SK-N-SH (cell line): ENCODE measurements at regions not wholly inside any gene's neighbourhood (a gene's known extent, or its start where the extent isn't known, plus 50 kb on each side); places are given as distances from the start of the nearest gene placed in this dataset.

Experiments
- CTCF ChIA-PET: fragments of 300-600, 350-600 bp; formaldehyde crosslinking; extraction: SDS; loops from one replicate; lab custom pipeline; 2021; lab: Yijun Ruan, JAX
- POLR2A ChIA-PET: fragments of 350-600 bp; sonication (Branson Sonifier 250); formaldehyde crosslinking; extraction: SDS; loops from one replicate; lab custom pipeline; 2020; ENCODE audit warnings: antibody characterized with exemption, inconsistent platforms; lab: Yijun Ruan, JAX
- DNase-seq: peaks from one replicate; pipeline ENCODE4 v3.0.0; 2012
- H2AFZ ChIP-seq: fragments of 200-600 bp; sonication (generic); 2 replicates; pipeline ENCODE4 v1.8.1; 2016; ENCODE audit warnings: antibody characterized with exemption, mild to moderate bottlenecking, low read depth
- H3F3A ChIP-seq: fragments of 200-600 bp; sonication (generic); replicated peaks from 2 replicates; pipeline ENCODE3; 2016; ENCODE audit warnings: antibody characterized with exemption, mild to moderate bottlenecking; ENCODE audit not compliant: insufficient read depth
- H3K27ac ChIP-seq, 2 experiments: fragments of 200-500 bp in 1 of 2; fragments of 200-600 bp in 1 of 2; sonication (Bioruptor generic) in 1 of 2; sonication (generic), shearing (Covaris generic) in 1 of 2; 2 replicates each; pipeline versions ENCODE4 v1.5.1 to v1.6.1; 2014 to 2016; ENCODE audit warnings: low read depth in 2 of 2, inconsistent platforms in 1 of 2, low read length in 1 of 2, mild to moderate bottlenecking in 1 of 2, mixed read lengths in 1 of 2
- H3K27me3 ChIP-seq: fragments of 200-600 bp; sonication (generic), shearing (Covaris generic); 2 replicates; pipeline ENCODE4 v1.6.1; 2016; ENCODE audit warnings: mixed run types; ENCODE audit not compliant: insufficient read depth
- H3K36me3 ChIP-seq, 2 experiments: fragments of 200-500 bp in 1 of 2; fragments of 200-600 bp in 1 of 2; sonication (Bioruptor generic) in 1 of 2; sonication (generic) in 1 of 2; replicated peaks in 1 of 2; 2 replicates each; pipeline versions ENCODE3 to v1.5.1; 2014 to 2016; ENCODE audit warnings: low read length in 1 of 2, mild to moderate bottlenecking in 1 of 2; ENCODE audit not compliant: insufficient read depth in 2 of 2, control insufficient read depth in 1 of 2
- H3K4me1 ChIP-seq, 2 experiments: fragments of 200-500 bp in 1 of 2; fragments of 200-600 bp in 1 of 2; sonication (Bioruptor generic) in 1 of 2; sonication (generic), shearing (Covaris generic) in 1 of 2; 2 replicates each; pipeline versions ENCODE4 v1.5.1 to v1.6.1; 2014 to 2016; ENCODE audit warnings: low read depth in 1 of 2, low read length in 1 of 2, mixed run types in 1 of 2; ENCODE audit not compliant: insufficient read depth in 2 of 2, control insufficient read depth in 1 of 2
- H3K4me2 ChIP-seq: fragments of 200-600 bp; sonication (generic), shearing (Covaris generic); 2 replicates; pipeline ENCODE4 v1.6.1; 2017; ENCODE audit warnings: mixed run types
- H3K4me3 ChIP-seq, 2 experiments: fragments of 200-500 bp in 1 of 2; fragments of 200-600 bp in 1 of 2; sonication (Bioruptor generic) in 1 of 2; sonication (generic), shearing (Covaris generic) in 1 of 2; 2 replicates each; pipeline versions ENCODE4 v1.5.1 to v1.8.1; 2014 to 2016; ENCODE audit warnings: low read depth in 2 of 2, inconsistent platforms in 1 of 2, low read length in 1 of 2, mild to moderate bottlenecking in 1 of 2, mixed read lengths in 1 of 2, moderate library complexity in 1 of 2
- H3K79me2 ChIP-seq: fragments of 200-600 bp; sonication (generic); 2 replicates; pipeline ENCODE4 v1.8.1; 2017; ENCODE audit warnings: mild to moderate bottlenecking; ENCODE audit not compliant: insufficient read depth
- H3K9ac ChIP-seq: fragments of 200-600 bp; sonication (generic); 2 replicates; pipeline ENCODE4 v1.6.1; 2017; ENCODE audit warnings: mixed run types
- H3K9me2 ChIP-seq: fragments of 200-600 bp; sonication (generic); 2 replicates; pipeline ENCODE4 v1.6.1; 2017; ENCODE audit warnings: mixed run types
- H3K9me3 ChIP-seq: fragments of 200-600 bp; sonication (generic); 2 replicates; pipeline ENCODE4 v1.6.1; 2017; ENCODE audit warnings: mixed run types, mild to moderate bottlenecking, moderate library complexity
- H4K20me1 ChIP-seq: fragments of 200-600 bp; sonication (generic); 2 replicates; pipeline ENCODE4 v1.6.1; 2017; ENCODE audit warnings: mild to moderate bottlenecking, mixed run types; ENCODE audit not compliant: insufficient read depth
- CHD2 ChIP-seq: fragments of 150-350 bp; IDR thresholded peaks from 2 replicates; pipeline ENCODE4 v1.6.1; 2018; ENCODE audit warnings: low read length; ENCODE audit not compliant: partially characterized antibody
- EP300 ChIP-seq, 2 experiments: IDR thresholded peaks; 2 replicates each; pipeline versions ENCODE4 v1.4.0 to v1.6.1; 2012; ENCODE audit warnings: borderline replicate concordance in 1 of 2, low read depth in 1 of 2, low read length in 1 of 2
- EZH2phosphoT487 ChIP-seq: fragments of 200-600 bp; sonication (generic); IDR thresholded peaks from 2 replicates; pipeline ENCODE4 v1.6.1; 2017; ENCODE audit warnings: low read depth, mixed run types, mild to moderate bottlenecking, antibody characterized with exemption, moderate library complexity, borderline replicate concordance
- GABPA ChIP-seq: IDR thresholded peaks from 2 replicates; pipeline ENCODE4 v1.4.0; 2012; ENCODE audit warnings: low read depth, mild to moderate bottlenecking
- GATA2 ChIP-seq: sonication (generic); formaldehyde crosslinking; IDR thresholded peaks from 2 replicates; pipeline ENCODE4 v1.5.0; 2020; ENCODE audit warnings: mild to moderate bottlenecking, missing genetic modification reagents
- JUND ChIP-seq: IDR thresholded peaks from 2 replicates; pipeline ENCODE4 v1.4.0; 2012
- MAX ChIP-seq: IDR thresholded peaks from 2 replicates; pipeline ENCODE4 v1.4.0; 2012; ENCODE audit warnings: low read depth
- MXI1 ChIP-seq: IDR thresholded peaks from 2 replicates; pipeline ENCODE4 v1.6.1; 2012; ENCODE audit warnings: mild to moderate bottlenecking, low read depth, low read length, improper control_type of control experiment
- NFIC ChIP-seq: IDR thresholded peaks from 2 replicates; pipeline ENCODE4 v1.4.0; 2012; ENCODE audit warnings: borderline replicate concordance
- PBX3 ChIP-seq: IDR thresholded peaks from 2 replicates; pipeline ENCODE4; 2012
- POLR2AphosphoS5 ChIP-seq: IDR thresholded peaks from 2 replicates; pipeline ENCODE4 v1.6.1; 2012; ENCODE audit warnings: low read depth, low read length
- RAD21 ChIP-seq: IDR thresholded peaks from 2 replicates; pipeline ENCODE4 v1.6.1; 2012; ENCODE audit warnings: mild to moderate bottlenecking, low read length
- RCOR1 ChIP-seq: fragments of 150-350 bp; IDR thresholded peaks from 2 replicates; pipeline ENCODE4 v1.6.1; 2017; ENCODE audit warnings: antibody characterized with exemption, low read length
- REST ChIP-seq: IDR thresholded peaks from 2 replicates; pipeline ENCODE4 v1.6.1; 2012; ENCODE audit warnings: mild to moderate bottlenecking, low read depth, low read length, moderate library complexity
- RFX5 ChIP-seq: IDR thresholded peaks from 2 replicates; pipeline ENCODE4 v1.6.1; 2012; ENCODE audit warnings: mild to moderate bottlenecking, improper control_type of control experiment, low read length
- SIN3A ChIP-seq: IDR thresholded peaks from 2 replicates; pipeline ENCODE4 v1.6.1; 2012; ENCODE audit warnings: low read depth, mild to moderate bottlenecking, low read length, moderate library complexity, borderline replicate concordance
- TEAD4 ChIP-seq: IDR thresholded peaks from 2 replicates; pipeline ENCODE4 v1.4.0; 2012; ENCODE audit warnings: mild to moderate bottlenecking, borderline replicate concordance; ENCODE audit not compliant: insufficient read depth
- USF2 ChIP-seq: fragments of 150-350 bp; IDR thresholded peaks from 2 replicates; pipeline ENCODE4 v1.6.1; 2017; ENCODE audit warnings: antibody characterized with exemption, low read length, low read depth, borderline replicate concordance
- ZBTB33 ChIP-seq: IDR thresholded peaks from 2 replicates; pipeline ENCODE4 v1.4.0; 2012; ENCODE audit warnings: low read depth, borderline replicate concordance
- WGBS: methylation state at CpG from one replicate; pipeline ENCODE4 v1.1.6; 2017; ENCODE audit warnings: low lambda C conversion rate; 5-methylcytosine and 5-hydroxymethylcytosine counted together

GRCh38 chr1:74830766-74831165 lies 97.8 kb downstream of the TYW3 start:
- Histone ChIP-seq H3K9me2 (no peaks in the 10 kb centered on the region), H3K79me2 (no peaks in the 10 kb centered on the region), H3K36me3 (no peaks in the 10 kb centered on the region), H3K27ac (no peak overlapping the region), H3K4me3 (no peak overlapping the region), H3K9ac (no peak overlapping the region), H3F3A (no peaks in the 10 kb centered on the region), H3K27me3 (no peaks in the 10 kb centered on the region), H4K20me1 (no peaks in the 10 kb centered on the region), H3K9me3 (no peaks in the 10 kb centered on the region; the same call in 1 of the 2 replicates), H2AFZ (no peak overlapping the region), H3K4me2 (no peak overlapping the region)
- POLR2A ChIA-PET, result no interaction called here
- no peak for DNase-seq
- CTCF ChIA-PET, result no interaction called here
- WGBS, result 87% methylated on average over 2 of the region's 2 CpGs
- no peak for TF ChIP-seq MAX
- TF ChIP-seq TEAD4, result no peak
- TF ChIP-seq JUND, result no peak
- no peak for TF ChIP-seq RAD21
- TF ChIP-seq CHD2, result no peak
- TF ChIP-seq RCOR1, result no peak
- no peak for TF ChIP-seq POLR2AphosphoS5
- TF ChIP-seq, all 33 proteins: peak for 0
- H3K4me1 ChIP-seq, result no peaks in the 10 kb centered on the region

- no peak overlapping the region for H3K4me3 ChIP-seq
- H3K27ac ChIP-seq, result no peak overlapping the region
- H3K27me3 ChIP-seq, result no peaks in the 10 kb centered on the region
- H3K4me2 ChIP-seq, result no peak overlapping the region
- CTCF ChIA-PET, result no interaction called here
- H2AFZ ChIP-seq, result no peak overlapping the region
- H3K79me2 ChIP-seq, result no peaks in the 10 kb centered on the region
- no peaks in the 10 kb centered on the region for H3K4me1 ChIP-seq
- no peaks in the 10 kb centered on the region for H3K36me3 ChIP-seq
- no peaks in the 10 kb centered on the region for H3K9me3 ChIP-seq
- H4K20me1 ChIP-seq, result no peaks in the 10 kb centered on the region
- no peak overlapping the region for H3K9ac ChIP-seq
- no peak for DNase-seq
- POLR2A ChIA-PET, result no interaction called here
- H3F3A ChIP-seq, result no peaks in the 10 kb centered on the region
- H3K9me2 ChIP-seq, result no peaks in the 10 kb centered on the region
- TF ChIP-seq GABPA (no peak), SIN3A (no peak), EP300 (IDR thresholded peaks at IDR 0.05; ENCODE audit: borderline replicate concordance in 1 of 2, low read depth in 1 of 2, low read length in 1 of 2) (no peak), NFIC (no peak), MXI1 (no peak), USF2 (no peak), RFX5 (no peak), PBX3 (no peak), CHD2 (no peak), MAX (no peak), GATA2 (no peak), JUND (no peak), ZBTB33 (no peak), EZH2phosphoT487 (no peak), REST (no peak)
These were observed 101.3 kb downstream of the TYW3 start for GRCh38 chr1:74834261-74834660.
